ENCODE measurements at regions not wholly inside any gene's neighbourhood (a gene's known extent, or its start where the extent isn't known, plus 50 kb on each side); places are given as distances from the start of the nearest gene placed in this dataset.

DNA sequence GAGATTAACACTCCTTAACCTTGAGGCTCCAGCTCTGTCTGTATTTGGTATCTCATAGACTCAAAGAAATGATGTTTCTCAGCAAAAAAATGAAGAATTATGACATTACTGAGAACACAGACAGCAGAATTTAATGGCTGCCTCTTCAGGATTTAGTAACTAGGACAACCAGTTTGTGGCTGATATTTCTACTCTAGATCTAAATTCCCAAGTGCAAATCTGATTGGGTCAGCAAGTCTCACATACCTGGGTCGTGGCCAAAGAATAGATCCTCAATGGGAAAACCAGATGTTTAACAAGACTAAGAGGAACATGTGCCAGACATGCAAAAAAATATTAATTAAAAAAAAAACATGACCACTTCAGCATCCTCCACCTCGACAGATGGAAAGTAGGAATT, 608.9 kb downstream of the DTWD2 start:
- FAIRE-seq (no peak), DNase-seq (ENCODE audit: low read depth) (no peak)
- no peak overlapping the region for H3K4me3 ChIP-seq (ENCODE audit: low read depth, low read length)
- no peaks in the 10 kb centered on the region for H3K36me3 ChIP-seq (ENCODE audit: control insufficient read depth, insufficient read depth, low read length)
- H3K27me3 ChIP-seq (ENCODE audit: control insufficient read depth, insufficient read depth, low read length), result no peaks in the 10 kb centered on the region
- TF ChIP-seq, protein P1, sequence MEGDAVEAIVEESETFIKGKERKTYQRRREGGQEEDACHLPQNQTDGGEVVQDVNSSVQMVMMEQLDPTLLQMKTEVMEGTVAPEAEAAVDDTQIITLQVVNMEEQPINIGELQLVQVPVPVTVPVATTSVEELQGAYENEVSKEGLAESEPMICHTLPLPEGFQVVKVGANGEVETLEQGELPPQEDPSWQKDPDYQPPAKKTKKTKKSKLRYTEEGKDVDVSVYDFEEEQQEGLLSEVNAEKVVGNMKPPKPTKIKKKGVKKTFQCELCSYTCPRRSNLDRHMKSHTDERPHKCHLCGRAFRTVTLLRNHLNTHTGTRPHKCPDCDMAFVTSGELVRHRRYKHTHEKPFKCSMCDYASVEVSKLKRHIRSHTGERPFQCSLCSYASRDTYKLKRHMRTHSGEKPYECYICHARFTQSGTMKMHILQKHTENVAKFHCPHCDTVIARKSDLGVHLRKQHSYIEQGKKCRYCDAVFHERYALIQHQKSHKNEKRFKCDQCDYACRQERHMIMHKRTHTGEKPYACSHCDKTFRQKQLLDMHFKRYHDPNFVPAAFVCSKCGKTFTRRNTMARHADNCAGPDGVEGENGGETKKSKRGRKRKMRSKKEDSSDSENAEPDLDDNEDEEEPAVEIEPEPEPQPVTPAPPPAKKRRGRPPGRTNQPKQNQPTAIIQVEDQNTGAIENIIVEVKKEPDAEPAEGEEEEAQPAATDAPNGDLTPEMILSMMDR (IDR thresholded peaks at IDR 0.05; ENCODE audit: insufficient read depth, low read length, severe bottlenecking), result no peak

DNA sequence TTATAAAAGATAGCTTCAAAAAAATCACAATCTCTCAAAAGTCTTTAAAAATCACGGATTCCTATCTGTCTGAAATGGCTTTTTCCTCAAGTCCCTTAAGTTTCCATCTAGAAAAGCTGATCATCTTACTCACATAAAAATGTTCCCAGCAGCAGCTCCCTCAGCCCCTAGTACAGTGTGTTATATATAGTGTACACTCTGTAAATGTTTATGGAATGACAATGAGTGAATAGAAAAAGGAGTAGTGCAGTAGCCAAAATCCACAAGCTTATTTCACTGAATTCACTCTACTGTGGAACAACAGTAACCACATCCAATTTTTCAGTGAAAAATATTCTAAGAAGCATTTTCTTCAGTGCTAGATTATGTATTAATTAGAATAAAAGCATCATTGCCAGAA, 609.4 kb downstream of the DTWD2 start:
- Histone ChIP-seq H3K27me3 (ENCODE audit: control insufficient read depth, insufficient read depth, low read length) (no peaks in the 10 kb centered on the region), H3K36me3 (ENCODE audit: control insufficient read depth, insufficient read depth, low read length) (no peaks in the 10 kb centered on the region), H3K4me3 (ENCODE audit: low read depth, low read length) (no peak overlapping the region)
- no peak for DNase-seq (ENCODE audit: low read depth)
- FAIRE-seq, result no peak
- TF ChIP-seq, protein P1 (IDR thresholded peaks at IDR 0.05; ENCODE audit: insufficient read depth, low read length, severe bottlenecking), result no peak

DNA sequence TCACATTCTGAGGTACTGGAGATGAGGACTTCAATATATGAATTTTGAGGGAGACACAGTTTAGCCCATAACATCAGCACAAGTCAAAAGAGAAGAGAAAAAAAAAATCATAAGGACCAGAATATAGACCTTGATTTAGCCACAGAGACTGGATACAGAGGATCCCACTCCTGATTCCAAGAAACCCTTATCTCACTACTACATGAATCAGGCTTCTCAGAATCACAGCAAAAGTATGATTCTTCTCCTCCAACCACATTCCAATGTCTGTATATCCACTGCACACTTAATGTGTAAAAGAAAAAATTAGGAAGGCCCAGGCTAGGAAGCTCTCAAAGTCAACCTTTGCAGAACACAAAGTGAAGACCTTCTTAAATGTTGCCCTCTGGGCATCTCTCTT, 610.9 kb downstream of the DTWD2 start:
- TF ChIP-seq, protein P1 (IDR thresholded peaks at IDR 0.05; ENCODE audit: insufficient read depth, low read length, severe bottlenecking), result no peak
- Histone ChIP-seq H3K27me3 (ENCODE audit: control insufficient read depth, insufficient read depth, low read length) (no peaks in the 10 kb centered on the region), H3K4me3 (ENCODE audit: low read depth, low read length) (no peak overlapping the region), H3K36me3 (ENCODE audit: control insufficient read depth, insufficient read depth, low read length) (no peaks in the 10 kb centered on the region)
- DNase-seq (ENCODE audit: low read depth) (no peak), FAIRE-seq (no peak)

DNA sequence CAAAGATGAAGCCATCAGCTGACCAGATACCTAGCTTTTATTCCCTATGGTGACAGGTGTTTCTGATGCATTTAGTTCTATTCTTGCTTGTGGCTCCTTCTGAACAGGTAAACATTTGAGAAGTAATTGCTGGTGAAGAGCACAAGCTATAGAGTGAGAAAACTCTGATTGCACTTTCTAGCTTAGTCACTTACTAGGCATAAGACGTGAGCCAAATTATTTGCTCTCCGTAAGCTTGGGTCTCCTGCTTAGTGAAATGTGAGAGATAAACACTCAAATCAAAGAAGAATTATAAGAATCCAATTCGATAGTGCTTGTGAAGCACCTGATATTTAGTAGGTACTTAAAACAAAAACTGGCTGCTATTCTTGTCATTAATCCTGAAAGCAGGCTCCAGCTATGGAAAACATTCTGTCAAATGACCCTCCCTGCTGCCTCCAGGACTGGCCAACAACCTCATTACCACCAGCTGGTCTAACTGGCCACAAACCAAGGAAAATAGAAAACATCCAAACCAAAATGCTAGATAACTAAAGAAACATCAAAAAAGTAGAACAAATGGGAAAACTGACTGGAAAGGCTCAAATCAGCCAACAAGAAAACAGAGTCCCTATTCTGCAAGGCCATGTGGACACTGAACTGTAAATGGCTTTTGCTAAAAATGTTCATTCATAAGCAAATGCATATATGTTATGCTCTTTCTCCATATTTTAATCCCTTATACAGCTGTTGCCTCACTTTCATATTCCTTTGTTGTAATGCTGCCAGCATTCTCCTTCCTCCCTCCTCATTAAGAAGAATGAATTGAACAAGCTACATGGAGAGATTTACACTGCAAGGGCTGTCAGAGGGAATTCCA, 616.1 kb downstream of the DTWD2 start:
- TF ChIP-seq, protein P1 (IDR thresholded peaks at IDR 0.05; ENCODE audit: insufficient read depth, low read length, severe bottlenecking), result no peak
- H3K4me3 ChIP-seq (ENCODE audit: low read depth, low read length), result no peak overlapping the region
- no peaks in the 10 kb centered on the region for H3K36me3 ChIP-seq (ENCODE audit: control insufficient read depth, insufficient read depth, low read length)
- H3K27me3 ChIP-seq (ENCODE audit: control insufficient read depth, insufficient read depth, low read length), result no peaks in the 10 kb centered on the region
- no peak for FAIRE-seq
- DNase-seq (ENCODE audit: low read depth), result no peak

DNA sequence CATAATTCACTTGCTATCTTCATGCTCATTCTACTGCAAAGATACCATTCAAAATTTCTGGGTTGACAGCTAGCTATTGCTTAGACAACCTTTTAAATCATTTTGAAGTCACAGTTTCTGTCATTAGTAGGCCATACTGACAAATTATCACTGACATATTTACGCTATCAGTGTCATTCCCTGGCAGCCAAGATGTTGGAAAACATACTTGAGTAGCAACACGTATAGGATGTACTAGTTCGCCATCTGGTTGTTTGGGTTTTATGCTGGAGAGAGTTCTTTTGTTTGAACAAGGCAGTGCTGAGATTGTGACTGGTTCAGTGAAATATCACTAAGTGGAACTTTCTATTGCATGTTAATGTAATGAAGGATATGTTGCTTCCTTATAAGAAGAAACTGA, 621.9 kb downstream of the DTWD2 start:
- no peaks in the 10 kb centered on the region for H3K36me3 ChIP-seq (ENCODE audit: control insufficient read depth, insufficient read depth, low read length)
- no peak for FAIRE-seq
- H3K27me3 ChIP-seq (ENCODE audit: control insufficient read depth, insufficient read depth, low read length), result no peaks in the 10 kb centered on the region
- TF ChIP-seq, protein P1 (IDR thresholded peaks at IDR 0.05; ENCODE audit: insufficient read depth, low read length, severe bottlenecking), result no peak
- no peak overlapping the region for H3K4me3 ChIP-seq (ENCODE audit: low read depth, low read length)
- DNase-seq (ENCODE audit: low read depth), result no peak

DNA sequence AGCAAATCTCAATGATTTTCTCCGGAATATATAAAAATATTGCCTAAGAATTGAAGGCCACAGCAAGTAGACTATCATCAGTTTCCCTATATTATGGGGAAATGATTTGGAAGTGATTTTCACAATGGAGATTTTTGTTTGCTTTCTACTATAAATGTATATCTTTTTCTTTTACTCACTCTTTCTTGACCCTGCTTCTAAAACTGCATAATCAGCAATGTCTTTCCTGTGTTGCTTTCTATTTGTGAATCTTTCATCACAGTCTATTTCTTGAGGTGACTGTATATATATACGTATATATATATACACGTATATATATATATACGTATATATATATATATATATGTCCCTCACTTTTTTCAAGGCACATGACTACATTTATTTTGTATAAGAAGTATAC, 622.6 kb downstream of the DTWD2 start:
- no peak overlapping the region for H3K4me3 ChIP-seq (ENCODE audit: low read depth, low read length)
- H3K36me3 ChIP-seq (ENCODE audit: control insufficient read depth, insufficient read depth, low read length), result no peaks in the 10 kb centered on the region
- DNase-seq (ENCODE audit: low read depth) (no peak), FAIRE-seq (no peak)
- no peaks in the 10 kb centered on the region for H3K27me3 ChIP-seq (ENCODE audit: control insufficient read depth, insufficient read depth, low read length)
- TF ChIP-seq, protein P1 (IDR thresholded peaks at IDR 0.05; ENCODE audit: insufficient read depth, low read length, severe bottlenecking), result no peak

All from bronchial epithelial cell (primary cell).